ENCODE measurements at regions not wholly inside any gene's neighbourhood (a gene's known extent, or its start where the extent isn't known, plus 50 kb on each side); places are given as distances from the start of the nearest gene placed in this dataset.
A peak's percentile ranks its signal among the peaks of the same experiment; 100 is the strongest.

DNA sequence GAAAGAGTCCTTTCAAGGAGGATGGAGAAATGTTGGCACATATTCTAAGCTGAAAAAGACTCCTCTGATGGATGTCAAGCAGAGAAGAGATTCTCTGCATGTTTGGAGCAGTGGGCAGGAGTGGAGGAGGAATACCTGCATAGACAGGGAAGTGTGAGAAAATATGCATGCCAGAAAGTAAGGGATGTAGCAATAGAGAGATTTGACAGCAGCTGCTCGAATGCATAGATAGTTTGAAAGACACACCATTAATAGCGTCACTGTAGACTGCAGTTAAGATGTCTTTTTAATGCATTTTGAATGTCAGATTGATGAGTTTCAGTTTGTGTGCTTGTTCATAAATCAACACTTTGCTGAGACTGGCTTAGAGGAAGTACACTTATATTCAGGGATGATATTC lies 169.9 kb upstream of the POT1 start:
- DNase-seq = no peak

DNA sequence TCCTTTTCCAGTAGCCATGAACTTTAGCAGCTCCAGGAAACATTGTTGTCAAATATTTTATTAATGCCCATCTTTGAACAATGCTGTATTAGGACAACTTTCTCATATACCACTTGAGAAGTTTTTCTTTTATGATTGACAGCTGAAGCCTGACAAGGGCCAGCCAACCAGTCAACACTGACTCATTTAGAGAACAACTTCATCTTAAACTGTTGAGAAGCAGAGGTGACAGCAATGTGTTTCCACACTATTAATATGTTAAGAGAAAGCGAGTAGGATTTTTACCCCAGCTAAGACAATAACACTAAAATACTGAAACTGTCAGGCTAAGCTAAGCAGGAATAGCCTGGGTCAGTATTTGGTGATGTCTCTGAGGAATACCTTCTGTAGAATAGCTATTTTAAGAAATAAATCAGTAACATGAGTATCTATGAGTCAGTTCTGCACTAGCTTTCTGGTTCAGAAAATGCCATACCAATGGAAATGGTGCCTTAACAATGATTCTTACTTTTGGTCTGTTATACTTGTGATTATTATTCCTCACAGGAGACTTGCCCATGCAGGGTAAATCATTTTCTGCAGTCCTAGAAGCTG lies 168.8 kb upstream of the POT1 start:
- no peak for DNase-seq

DNA sequence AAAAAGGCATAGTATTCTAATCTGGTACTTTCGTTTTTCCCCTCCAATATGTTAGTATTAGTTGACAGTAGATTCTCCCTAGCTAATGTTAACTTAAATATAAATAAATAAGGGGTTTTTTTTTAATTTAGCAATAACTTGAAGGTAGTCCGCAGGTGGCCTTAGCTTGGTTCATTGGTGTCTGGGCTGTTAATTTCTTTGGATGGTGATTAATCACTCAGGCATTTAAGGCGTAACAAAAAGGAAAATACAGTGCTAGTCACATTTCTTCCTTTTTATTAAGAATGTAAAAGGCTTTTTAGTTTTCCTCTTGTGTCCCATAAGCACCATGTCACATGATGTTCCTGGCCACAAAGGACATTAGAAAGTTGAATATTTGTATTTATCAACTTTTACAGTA lies 161.0 kb upstream of the POT1 start:
- DNase-seq = no peak

DNA sequence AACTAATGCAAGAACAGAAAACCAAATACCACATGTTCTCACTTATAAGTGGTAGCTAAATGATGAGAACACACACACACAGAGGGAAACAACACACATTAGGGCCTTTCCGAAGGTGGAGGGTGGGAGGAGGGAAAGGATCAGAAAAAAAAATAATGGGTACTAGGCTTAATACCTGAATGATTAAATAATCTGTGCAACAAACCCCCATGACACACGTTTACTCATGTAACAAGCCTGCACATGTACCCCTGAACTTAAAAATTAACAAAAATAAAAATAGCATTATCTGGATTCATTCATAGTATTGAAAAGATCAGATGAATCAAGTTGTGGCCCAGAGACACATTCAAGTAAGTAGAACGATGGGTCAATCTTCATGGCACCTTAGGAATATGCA lies 159.5 kb upstream of the POT1 start:
- DNase-seq = no peak

DNA sequence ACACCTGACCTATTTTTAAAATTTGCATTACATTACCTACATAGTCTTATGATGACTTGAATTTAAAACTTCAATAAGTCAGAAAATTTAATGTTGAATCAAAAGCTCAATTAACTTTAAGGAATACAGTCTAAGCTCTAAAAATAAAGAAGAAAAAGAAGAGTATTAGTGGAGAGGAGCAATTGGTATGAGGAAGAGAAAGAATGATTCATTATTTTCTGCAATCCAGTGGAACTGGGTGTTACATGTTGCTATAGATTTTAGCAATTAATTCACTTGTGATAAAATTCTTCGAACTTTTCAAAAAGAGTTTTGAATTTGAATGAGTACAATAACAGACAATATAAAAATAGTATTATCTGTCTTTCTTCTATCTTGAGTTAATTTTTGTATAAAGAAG lies 158.9 kb upstream of the POT1 start:
- no peak for DNase-seq

DNA sequence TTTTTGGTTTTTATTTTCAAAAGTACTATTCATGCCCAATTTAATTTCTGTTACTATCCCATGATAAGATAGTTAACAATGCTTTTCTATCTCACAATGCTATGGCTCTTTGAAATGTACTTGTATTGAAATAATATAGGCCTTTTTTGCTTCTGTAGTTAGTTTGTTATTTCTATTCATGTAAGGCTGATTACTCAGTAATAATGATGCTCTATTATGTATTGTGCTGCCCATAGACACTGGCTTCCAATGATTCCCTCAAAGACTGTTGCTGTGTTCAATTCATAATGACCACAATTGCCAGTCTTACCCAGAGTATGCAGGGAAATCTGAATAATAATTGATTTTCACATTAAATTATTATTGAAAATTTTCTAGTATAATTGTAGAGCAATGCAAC lies 155.5 kb upstream of the POT1 start:
- DNase-seq = no peak

DNA sequence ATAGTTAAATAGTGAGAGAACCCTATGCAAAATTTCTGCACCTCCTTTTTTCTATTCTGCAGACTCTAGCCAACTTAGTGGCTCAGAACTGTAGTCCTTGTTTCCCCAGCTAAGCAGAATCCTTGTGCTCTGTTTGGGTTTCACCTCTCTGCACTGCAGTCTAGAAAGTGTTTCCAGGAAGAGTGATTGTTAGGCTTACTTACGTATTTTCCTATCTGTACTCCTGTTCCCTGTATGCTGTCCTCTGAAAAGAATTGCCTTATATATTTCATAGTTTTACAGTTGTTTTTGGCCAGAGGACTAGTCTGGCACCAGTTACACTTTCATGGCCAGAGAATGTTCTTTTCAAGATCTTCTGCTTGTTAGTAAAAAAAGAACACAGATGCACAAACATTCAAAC lies 154.6 kb upstream of the POT1 start:
- DNase-seq = no peak

DNA sequence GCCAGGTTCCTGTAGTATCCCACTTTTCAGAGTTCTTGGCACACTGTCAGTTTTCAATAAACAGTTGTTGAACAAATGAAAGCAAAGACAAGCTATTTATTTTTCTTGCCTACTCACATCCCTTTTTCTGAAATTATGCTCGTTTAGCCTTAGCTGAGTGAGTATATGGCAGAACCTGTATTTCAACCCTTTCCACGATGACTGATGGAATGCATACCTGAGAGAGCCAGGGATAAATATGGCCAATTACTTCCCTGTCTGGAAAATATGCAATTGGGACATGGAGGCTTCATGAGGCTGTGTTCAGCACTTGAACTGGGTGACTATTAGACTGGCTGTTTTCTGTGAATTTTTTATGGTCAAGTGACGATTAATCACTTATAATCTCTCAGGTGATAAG lies 144.5 kb upstream of the POT1 start:
- no peak for DNase-seq

DNA sequence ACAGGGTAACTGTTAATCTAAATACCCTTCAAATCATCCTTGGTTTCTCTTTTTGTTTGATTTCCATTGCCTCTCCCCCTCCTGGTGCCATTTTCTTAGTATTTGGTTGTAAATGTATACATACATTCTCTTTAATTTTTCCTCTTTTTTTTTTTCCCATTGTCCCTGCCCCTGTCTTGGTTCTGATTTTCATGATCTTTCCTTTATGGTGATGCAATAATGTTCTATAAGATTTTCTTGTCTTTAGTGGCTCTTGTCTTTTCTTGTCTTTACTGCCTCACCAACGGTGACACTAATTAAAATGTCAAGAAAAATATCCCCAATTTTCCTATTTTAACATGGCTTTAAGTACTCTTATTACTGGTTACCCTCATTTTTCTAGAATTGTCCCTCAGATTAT lies 135.9 kb upstream of the POT1 start:
- no peak for DNase-seq

DNA sequence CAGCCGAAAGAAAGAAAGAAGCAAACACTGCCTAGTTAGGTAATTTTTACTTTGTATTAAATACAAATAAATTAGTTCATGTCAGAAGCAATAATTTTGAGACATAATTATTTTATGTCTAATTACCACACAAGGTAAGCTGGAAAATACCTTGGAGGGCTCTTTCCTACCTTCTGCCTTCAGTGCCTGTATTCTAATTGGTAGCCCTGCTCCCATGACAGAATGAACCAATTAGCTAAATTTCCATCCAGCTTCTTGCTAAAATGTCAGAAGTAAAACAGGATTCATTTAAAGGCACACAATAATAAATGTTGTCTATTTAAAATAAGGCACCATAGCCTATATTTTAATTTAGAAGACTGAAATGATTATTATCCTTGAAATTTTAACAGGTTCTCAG lies 135.4 kb upstream of the POT1 start:
- DNase-seq = no peak

DNA sequence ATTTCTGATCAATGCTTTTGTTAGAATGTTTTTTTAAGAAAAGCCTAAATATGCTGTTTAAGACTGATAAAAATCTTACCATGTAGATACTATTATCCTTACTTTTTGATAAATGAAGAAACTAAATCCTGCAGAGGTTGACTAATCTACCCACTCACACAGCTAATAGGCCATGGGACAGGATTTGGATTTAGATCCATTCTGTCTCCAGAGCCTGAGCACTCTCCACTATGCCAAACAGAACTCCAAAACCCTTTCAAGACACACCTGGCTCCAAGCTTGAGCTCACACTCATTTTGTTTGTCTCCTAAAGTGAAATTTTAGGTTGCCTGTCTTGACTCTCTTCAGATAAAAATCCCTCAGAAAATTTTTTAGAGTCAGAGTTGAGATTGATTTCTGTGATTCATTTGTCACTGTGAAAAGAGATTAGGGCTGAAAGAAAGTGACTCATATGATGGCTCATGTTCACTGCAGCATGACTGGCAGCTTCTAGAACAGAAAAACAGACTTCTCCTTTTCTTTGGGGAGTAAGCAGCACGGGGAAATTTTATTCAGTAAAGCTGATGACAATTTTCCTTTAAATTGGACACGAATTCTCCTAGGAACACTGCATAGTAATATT lies 132.3 kb upstream of the POT1 start:
- peak; percentile 3 for DNase-seq

DNA sequence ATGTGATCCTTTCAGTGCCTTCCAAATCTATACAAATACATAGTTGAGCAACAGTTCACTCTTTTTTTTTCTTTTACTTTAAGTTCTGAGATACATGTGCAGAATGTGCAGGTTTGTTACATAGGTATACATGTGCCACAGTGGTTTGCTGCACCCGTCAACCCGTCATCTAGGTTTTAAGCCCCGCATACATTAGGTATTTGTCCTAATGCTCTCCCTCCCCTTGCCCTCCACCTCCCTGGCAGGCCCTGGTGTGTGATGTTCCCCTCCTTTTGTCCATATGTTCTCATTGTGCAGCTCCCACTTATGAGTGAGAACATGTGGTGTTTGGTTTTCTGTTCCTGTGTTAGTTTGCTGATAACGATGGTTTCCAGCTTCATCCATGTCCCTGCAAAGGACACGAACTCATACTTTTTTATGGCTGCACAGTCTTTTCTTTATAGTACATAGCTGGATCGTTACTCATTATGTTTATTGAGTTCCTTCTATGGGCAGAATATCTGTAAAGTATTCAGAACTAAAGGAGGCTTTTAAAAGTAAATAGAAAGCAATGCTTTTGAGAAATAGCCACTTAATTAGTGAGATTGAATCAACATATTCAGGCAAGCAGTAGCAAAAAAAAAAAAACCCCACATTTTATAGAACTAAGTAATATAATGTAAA lies 131.6 kb upstream of the POT1 start:
- peak; percentile 9 for DNase-seq

DNA sequence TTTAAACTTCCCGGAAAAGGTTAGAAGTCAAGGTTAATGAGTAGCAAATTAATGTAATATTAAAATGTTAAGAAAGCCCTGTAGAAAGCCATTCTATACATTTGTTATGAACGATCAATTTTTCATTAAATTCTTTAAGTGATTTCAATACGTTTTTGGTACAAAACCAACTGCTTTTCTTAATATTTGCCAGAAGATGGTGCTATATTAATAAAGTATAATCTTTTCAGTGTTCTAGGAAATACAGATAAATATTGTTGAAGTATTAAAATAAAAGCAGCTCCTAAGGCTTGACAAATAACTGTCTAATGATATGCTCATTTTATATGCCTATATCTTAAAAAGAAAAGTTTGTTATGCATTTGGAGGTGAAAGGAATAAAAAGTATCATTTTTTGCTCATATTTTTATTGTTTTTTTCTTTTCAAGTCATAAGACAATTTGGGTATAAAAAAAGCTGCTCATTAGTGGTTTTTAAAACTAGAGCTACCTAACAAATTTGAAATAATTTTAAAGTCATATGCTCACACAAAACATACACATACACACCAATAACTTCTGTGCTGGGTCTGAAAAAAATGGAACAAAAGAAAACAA lies 130.3 kb upstream of the POT1 start:
- peak; percentile 18 for DNase-seq

DNA sequence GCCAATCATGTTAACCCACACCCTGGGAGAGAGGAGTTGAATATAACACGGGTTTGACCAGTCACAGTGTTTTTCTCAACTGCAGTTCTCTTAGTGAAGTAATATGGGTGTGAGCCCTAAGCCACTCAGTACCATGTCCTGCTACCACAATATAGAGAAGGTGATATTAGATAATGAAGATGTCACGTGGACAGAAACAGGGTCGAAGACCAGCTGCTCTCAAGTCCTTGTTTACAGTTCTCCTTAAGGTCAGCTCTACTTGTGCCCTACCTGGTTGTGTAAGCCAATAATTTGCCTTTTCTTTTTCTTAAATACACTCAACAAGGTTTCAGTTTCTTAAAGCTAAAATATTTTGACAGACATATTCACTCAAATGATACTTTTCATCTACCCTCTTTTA lies 128.3 kb upstream of the POT1 start:
- DNase-seq = no peak

DNA sequence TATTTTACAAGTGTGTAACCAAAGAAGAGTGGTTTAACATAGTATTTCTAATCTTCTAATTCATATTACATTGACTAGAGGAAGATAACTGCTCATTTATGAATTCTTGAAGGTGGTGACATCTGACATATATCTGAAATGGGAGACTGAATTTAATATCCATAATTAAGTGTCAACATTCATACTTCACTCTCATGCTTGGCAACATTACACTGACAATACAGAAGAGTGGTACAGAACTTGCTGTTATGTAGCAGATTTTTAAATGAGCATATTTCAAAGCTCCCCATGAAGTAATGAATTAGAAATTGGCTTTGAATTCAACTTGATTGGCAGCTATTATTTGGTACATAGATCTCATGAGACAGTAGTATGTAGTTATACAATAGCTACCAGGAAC lies 125.8 kb upstream of the POT1 start:
- no peak for DNase-seq

DNA sequence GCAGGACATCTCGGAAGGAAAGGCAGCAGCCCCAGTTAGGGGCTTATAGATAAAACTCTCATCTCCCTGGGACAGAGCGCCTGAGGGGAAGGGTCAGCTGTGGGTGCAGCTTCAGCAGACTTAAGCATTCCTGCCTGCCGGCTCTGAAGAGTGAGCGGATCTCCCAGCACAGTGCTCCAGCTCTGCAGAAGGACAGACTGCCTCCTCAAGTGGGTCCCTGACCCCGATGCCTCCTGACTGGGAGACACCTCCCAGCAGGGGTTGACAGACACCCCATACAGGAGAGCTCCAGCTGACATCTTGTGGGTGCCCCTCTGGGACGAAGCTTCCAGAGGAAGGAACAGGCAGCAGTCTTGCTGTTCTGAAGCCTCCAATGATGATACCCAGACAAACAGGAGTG lies 117.1 kb upstream of the POT1 start:
- DNase-seq = no peak

DNA sequence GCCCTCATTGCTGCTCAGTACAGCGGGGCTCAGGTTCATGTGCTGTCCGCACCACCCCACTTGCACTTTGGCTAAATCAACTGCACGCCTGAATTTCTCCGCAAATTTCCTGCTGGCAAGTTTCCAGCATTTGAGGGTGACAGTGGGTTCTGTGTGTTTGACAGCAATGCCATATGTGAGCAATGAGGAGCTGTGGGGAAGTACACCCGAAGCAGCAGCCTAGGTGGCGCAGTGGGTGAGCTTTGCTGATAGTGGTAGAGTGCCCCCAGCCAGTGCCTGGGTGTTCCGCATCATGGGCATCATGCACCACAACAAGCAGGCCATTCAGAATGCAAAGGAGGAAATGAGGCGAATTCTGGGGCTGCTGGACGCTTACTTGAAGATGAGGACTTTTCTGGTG lies 103.9 kb upstream of the POT1 start:
- DNase-seq = no peak

DNA sequence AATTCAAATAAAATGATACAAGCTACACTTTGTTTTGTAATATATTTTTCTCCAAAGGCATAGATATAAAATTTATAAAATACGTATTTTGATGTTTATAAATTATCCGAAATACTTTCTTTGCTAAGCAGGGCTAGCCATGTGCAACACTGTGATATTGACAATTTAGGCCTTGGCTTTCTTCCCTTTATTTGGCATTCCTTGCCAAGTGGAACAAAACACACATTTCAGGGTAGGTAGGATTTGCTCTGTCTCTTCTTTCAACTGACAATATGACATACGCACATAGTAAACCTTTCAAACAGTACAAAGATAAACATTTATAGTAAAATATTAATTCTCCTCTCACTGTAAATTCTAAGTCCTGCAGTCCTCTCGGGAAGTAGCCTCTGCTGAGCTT lies 103.3 kb upstream of the POT1 start:
- DNase-seq = no peak

DNA sequence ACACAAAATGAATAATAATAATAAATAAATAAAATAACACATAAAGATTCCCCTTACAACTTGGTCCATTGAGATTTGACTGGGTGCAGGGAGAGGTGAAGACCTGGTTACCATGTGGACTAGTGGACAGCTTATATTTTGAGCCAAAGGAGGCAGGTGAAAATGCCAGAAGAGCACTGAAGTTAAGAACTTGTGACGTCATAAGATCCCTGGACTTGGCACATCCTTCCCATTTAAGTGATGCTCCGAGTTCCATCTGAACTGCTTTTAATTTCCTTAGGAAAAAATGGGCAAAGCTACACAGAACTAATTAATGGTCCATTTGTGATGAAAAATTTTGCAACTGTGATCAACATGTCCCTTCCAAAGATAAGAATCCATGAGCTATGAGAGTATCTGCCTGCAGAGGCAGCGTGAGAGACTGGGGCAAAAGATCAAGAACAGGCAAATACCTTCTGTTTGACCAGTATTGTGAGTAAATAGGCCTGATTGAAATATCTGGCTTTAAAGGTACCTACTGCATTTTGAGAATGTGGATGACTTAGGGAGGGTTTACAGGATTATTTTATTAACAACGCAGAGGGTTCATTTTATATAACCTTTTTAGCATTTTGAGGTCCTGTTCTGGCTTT lies 101.2 kb upstream of the POT1 start:
- DNase-seq = no peak

DNA sequence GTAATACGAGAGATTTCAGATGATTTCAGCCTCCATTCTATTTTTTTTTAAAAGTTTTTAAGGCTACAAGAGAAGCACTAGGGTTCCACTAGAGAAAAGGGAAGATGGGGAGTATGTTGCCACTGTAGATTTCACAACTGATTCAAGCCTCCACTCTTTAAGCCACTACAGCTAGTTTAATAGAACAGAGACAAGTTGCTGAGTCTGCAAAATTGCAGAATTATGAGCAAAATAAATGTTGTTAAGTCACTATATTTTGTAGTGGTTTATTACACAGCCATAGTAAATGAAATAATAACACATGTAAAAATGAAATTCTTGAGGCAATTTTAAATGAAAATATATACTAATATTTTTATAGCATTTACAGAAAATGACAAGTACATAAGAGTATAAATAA lies 96.0 kb upstream of the POT1 start:
- DNase-seq = no peak

DNA sequence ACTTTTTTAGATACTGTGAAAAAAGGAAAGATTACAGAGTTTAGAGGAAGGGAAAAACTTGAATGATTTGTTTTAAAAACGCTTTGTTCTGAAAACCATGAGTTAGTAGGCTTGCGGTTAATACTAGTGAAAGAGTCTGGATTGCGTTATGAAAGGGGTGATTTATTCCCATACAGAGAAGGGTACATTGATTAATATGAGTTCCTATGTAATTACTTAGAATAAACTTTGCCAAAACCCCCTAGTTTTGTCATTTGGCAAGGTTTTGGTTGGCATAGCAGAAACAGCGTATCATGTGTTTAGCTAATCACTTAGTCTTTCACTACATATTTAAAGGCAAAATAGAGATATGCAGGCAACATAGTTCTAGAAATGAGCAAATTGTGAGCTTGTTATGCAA lies 91.2 kb upstream of the POT1 start:
- no peak for DNase-seq

DNA sequence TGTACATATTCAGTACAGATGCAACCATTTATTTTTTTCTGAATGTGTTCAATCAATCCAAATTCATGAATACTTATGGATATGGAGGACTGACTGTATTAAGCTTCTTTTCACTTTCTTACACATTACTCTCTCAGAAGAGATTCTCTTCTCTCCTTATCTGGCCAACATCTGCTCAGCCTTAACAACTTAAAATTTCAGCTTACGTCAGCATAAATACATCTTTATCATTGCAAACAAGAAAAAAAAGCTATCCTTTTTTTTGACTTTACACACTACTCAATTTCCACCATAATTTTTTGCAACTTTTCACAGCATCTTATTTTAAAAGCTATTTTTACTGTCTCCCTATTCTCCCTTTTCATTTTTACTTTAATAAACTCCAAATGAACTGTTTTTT lies 80.9 kb upstream of the POT1 start:
- DNase-seq = no peak

DNA sequence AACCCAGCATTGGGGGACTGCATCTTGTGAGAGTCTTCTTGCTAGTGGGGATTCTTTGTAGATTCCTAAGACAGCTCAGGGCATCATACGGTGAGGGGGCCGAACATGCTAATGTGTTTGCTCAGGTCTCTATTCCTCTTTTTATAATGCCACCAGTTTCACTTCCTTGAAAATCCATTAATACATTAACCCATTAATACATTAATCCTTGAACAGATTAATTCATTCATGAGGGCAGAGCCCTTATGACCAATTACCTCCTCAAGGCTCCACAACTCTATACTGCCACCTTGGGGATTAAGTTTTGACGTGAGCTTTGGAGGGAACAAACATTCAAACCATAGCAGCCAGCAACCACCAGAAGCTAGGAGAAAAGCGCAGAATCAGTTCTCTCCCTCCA lies 67.2 kb upstream of the POT1 start:
- no peak for DNase-seq
